Ammon's horn (tissue), 1 donor: ENCODE measurements at regions not wholly inside any gene's neighbourhood (a gene's known extent, or its start where the extent isn't known, plus 50 kb on each side); places are given as distances from the start of the nearest gene placed in this dataset.
"Not testable (repeated sequence)": the region's sequence is repeated elsewhere in the genome, so short reads cannot be mapped to it uniquely, and the experiment has no call there.

Experiments
- DNase-seq: peaks from one replicate; pipeline ENCODE4 v3.0.0-alpha.2; 2016; ENCODE audit warnings: low spot score

DNA sequence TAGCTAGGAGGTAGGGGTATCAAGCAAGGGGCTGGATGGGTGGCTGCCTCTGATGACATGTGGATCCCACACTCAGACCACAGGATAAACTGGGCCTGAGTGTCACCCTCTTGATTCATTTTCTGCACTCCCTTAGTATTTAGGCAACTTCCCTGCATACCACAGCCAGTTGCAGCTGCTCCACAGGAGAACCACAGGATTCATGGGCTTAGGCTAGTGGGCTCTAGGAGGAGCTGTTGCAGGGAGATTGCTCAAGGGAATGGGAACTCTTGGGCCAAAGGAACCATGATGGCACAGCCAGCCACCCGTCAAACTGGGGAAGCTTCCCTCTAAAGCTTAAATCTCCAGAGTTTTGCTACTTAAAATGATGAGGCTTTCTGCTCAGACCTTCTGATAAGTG, 269.7 kb upstream of the ASIC2 start:
- DNase-seq: no peak

DNA sequence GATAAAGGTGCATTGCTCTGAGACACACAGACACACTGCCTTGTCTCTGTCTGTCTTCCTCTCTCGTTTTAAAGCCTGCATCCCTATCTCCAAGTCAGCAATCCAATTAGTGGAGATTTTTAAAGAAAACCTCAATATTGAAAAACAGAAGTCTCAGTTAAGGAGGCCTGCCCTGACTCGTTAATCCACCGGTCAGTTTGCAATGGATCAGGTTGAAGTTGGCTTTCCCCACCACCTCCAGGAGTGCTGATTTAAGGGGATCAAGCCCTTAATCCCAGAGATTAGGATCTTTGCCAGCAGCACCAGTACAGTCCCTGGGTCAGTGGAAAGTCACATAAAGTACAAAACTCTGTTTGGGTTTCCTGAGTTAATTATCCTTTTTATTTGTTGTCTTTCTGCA, 271.1 kb upstream of the ASIC2 start:
- DNase-seq: no peak

DNA sequence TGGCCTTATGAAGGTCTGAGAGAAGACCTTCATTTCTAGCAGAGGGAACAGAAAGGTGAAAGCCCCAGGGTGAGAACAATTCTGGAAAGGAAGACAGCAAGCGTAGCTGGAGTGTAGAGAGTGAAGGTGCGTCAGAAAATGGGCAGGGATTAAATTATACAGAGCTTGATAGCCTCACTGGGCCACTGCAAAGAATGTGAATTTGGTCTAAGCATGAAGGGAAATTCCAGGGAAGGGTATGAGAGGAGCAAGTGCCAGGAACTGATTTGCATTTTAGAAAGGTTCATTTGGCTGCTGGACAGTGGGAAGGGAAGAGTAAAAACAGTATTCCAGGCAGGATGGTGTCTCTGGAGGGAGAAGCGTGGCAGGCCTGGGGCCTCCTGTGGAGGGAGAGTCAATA, 274.1 kb upstream of the ASIC2 start:
- DNase-seq: no peak

GRCh38 chr17:33572615-33573014, 279.5 kb upstream of the ASIC2 start:
- no peak for DNase-seq

DNA sequence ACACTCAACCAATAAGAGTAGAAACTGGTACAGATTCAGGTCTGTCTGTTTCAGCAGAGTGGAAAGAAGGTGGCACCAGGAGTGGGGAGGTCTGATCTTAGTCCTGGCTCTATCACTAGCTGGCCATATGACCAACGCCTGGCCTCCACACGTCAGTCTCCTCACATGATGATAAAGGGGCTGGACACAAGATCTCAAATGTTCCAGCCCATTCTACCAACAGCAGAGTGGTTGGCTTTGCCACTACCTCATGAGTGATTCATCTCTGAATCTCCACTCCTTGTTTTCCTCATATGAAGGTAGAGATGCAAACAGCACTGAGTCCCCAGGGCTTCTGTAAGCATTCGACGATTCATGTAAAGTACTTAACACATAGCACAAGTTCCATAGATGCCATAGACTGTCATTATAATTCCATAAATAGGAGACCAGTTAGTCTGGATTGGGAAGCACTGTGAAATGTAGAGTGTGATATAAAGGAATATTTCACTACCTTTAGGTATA, 281.9 kb upstream of the ASIC2 start:
- no peak for DNase-seq

DNA sequence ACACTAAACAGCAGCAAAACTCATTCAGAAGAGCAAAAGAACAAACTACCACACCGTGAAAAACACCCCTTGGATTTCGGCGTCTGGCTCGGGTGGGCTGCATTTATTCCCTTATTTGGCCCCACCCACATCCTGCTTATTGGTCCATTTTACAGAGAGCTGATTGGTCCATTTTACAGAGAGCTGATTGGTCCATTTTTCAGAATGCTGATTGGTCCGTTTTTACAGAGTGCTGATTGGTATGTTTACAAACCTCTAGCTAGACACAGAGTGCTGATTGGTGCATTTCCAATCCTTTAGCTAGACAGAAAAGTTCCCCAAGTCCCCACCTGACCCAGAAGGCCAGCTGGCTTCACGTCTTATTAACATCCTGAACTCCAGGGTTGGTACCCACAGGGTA, 286.6 kb upstream of the ASIC2 start:
- not testable (repeated sequence) for DNase-seq

- DNase-seq: no peak
Measured at GRCh38 chr17:33580215-33580614, 287.1 kb upstream of the ASIC2 start.

DNA sequence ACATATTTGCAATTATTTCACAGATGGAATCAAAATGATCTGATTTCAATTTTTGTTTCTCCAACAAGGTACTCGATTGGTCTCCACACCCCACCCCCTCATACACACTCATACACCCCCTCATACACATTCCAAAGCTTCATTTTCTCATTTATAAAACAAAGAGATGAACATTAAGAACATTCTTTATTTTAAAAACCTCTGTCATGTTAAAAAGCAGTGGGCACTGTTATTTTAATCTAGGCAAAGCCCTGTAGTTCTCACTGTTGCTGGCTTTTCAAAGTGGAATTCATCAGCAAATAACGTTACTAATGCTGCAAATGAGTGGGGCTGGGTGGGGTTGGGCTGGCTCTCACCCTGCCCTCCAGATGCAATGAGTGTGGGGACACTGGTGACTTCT, 289.6 kb upstream of the ASIC2 start:
- DNase-seq: no peak

DNA sequence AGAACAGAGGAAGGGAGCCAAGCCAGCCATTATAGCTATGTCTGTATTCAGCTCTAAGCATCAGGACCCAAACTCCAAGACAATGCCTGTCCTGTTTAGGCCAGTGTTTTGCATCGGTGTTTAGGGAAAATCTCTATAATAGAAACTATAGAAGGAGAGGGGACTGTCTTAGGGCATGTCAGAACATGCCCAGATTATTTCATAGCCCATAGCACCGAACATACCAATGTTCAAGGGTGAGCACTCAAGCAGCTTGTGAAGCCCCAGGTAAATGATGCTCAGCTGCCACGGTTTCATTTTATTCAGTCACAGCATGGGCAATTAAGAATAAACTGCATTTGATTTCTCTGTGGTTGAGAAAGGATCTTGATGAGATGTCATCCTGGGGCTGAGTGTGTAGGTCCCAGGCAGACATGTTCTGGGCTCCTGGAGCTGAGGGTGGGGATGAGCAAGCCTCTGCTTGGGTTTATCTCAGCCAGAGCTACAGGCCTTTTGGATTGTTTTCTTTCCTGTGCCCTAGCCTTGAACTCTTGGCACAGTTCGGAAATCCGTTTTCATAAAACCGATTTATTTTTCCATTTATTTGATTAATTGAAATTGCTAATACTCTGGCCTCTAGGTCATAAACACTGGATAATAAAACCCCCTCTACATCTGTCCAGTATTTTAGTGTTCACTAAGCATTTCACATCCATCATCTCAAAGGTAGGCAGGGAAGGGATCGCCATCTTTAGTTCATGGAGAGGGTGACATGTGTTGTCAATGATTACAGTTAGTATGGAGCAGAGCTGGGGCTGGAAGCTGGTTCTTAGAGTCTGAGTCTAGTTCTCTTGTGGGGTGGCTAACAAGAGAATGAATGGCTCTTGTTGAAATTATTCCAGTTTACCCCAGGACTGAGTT, 290.7 kb upstream of the ASIC2 start:
- no peak for DNase-seq

DNA sequence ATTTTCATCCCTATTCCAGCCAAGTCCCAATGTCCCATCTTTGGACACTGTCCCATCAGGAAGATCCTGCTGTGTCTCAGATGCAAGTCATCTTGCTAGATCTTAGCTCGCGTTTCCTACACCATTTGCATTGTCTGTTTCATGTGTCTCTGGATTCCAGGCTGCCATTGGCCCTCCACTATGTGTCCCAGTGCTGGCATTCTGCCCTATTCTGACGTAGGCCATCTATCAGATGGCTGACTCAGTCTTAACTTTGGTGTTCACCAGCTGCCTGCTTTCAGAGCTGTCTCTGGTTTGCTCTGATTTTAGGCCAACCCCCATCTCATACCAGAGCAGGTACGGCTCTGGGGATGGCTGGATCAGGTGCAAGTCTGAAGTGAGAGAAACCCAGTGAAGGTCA, 300.9 kb upstream of the ASIC2 start:
- no peak for DNase-seq

GRCh38 chr17:33595828-33596227, 302.7 kb upstream of the ASIC2 start:
- peak; percentile 38 for DNase-seq

- DNase-seq: peak; percentile 59
Measured at GRCh38 chr17:33596899-33597298, 303.8 kb upstream of the ASIC2 start.

DNA sequence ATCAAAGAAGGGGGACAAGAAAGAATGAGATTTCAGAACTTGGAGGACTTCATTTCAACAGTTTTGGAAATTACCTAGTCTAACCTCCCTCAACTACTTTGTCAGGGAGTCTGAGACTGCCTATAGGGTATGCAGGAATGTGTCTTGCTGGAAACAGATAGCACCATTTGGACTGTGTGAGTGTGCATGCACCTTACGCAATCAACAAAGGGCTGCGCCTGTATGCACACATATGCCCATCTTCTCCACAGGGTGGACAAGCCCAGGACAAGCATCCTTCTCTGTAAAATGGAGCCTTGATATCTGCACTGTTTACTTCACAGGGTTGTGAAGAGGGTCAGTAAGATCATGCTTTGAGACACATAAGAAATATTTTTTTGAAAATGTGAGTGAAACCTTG, 305.7 kb upstream of the ASIC2 start:
- no peak for DNase-seq

DNA sequence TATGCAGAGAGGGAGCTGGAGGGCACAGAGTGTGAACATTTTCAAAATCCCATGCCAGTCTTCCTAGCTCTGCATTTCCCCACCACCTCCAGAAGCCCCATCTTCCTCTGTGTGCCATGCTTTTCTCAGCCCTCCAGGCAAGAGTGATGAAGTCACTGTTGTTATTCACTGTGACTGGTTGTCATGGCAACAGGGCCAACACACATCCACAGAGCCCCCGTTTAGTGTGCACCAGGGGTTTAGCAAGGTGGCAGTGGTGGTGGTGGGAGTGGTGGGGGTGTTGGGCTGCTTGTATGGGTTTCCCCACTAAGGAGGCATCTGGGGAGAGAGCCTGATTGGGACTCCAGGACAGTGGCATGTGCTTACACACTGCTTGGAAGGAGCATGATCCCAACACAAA, 309.9 kb upstream of the ASIC2 start:
- DNase-seq: peak; percentile 28

GRCh38 chr17:33603789-33604188, 310.7 kb upstream of the ASIC2 start:
- no peak for DNase-seq

DNA sequence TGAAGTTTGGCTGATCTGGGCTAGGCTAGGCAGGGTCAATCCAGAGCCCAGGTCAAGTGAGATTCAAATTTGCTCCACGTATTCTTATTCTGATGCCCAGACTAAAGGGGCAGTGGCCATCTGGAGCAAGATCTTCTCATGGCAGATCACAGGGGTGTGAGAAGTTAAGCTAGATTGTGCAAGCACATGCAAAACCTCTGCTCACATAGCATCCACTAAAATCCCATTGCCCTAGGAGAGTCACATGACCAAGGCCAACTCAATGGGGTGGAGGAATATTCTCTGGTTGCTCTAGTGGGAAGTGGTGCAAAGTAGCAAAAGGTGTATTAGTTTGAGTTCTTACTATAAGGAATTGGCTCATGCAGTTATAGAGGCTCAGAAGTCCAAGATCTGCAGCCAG, 318.4 kb upstream of the ASIC2 start:
- DNase-seq: no peak

DNA sequence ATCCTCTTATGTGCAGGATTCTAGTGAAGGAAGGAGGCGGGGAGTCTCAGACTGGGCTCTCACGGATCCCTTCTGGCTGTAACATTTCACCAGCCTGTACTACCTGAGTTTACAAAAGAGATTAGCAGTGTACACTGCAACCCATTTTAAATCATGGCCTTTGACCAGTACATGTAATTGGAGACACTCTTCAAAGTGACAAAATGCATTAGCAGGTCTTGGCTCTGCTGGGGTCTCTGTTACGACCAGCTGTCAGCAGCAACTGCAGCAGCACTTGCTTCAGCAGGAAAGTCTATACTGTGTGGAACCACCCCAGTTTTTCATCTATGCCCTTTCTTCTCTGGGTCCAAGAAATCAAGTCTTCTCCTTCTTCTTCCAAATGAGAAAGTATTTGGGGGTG, 322.8 kb upstream of the ASIC2 start:
- DNase-seq: no peak

DNA sequence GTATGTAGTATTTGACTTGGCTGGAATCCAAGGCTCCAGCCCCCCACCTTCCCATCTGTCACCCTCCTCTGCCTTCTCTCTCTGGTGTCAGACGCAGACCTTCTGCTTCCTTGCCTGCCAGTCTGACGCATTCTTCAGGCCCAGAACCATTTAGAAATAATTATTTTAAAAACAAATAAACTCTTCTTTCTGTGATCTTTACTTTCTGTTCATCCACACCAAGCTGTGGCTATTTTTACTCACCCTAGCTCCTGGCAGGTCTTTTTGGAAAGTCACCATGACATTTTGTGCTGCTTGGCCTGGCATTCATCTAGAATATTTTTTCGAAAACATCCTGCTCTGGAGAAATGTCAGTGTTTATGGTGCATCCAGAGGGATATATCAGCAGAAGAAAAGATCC, 330.7 kb upstream of the ASIC2 start:
- no peak for DNase-seq

- DNase-seq: no peak
Measured at GRCh38 chr17:33628500-33629346, 335.6 kb upstream of the ASIC2 start.

- no peak for DNase-seq
Measured at GRCh38 chr17:33633446-33633845, 340.4 kb upstream of the ASIC2 start.

- no peak for DNase-seq
Measured at GRCh38 chr17:33637534-33637933, 344.4 kb upstream of the ASIC2 start.

- DNase-seq: no peak
Measured at GRCh38 chr17:33639103-33639880, 346.2 kb upstream of the ASIC2 start.
